ENCODE measurements at regions not wholly inside any gene's neighbourhood (a gene's known extent, or its start where the extent isn't known, plus 50 kb on each side); places are given as distances from the start of the nearest gene placed in this dataset.

GRCh38 chr13:31909864-31910551 lies 121.6 kb upstream of the FRY start (continued):
- no peak; the same call in 1 of the 2 replicates for TF ChIP-seq BHLHE40 (IDR thresholded peaks at IDR 0.05; ENCODE audit: low read depth, low read length)

- Histone ChIP-seq H3K4me1 (ENCODE audit: control insufficient read depth, insufficient read depth, low read length) (no peaks in the 10 kb centered on the region; the same call in 1 of the 2 replicates), H3K9ac (ENCODE audit: low read depth, low read length) (no peak overlapping the region), H4K5ac (ENCODE audit: low read depth, low read length) (no peak overlapping the region), H2BK120ac (ENCODE audit: low read depth, low read length) (no peak overlapping the region), H2AK9ac (replicated peaks; ENCODE audit: low read depth, low read length, poor library complexity) (no peak overlapping the region), H3K56ac (ENCODE audit: extremely low read depth, insufficient read depth, low read length) (no peak overlapping the region), H3K4me3 (ENCODE audit: insufficient read depth, low read depth, low read length) (no peak overlapping the region), H4K20me1 (ENCODE audit: insufficient read depth, low read length) (no peaks in the 10 kb centered on the region), H3K4me2 (ENCODE audit: low read depth, low read length) (no peak overlapping the region), H2AK5ac (ENCODE audit: low read depth, low read length) (peak overlapping the region; percentile 44; the same call in 1 of the 2 replicates), H3K9me3 (ENCODE audit: control insufficient read depth, insufficient read depth, low read length) (no peaks in the 10 kb centered on the region), H3K27ac (ENCODE audit: insufficient read depth, low read length) (no peak overlapping the region), H4K91ac (ENCODE audit: insufficient read depth, low read depth, low read length) (no peak overlapping the region), H3K9me1 (ENCODE audit: insufficient read depth, low read length) (no peaks in the 10 kb centered on the region), H4K8ac (ENCODE audit: low read depth in 2 of 2, low read length in 2 of 2) (no peak overlapping the region), H3K36me3 (ENCODE audit: control insufficient read depth, insufficient read depth, low read length) (no peaks in the 10 kb centered on the region), H2BK15ac (ENCODE audit: low read depth, low read length) (no peak overlapping the region), H3K79me1 (ENCODE audit: low read depth in 1 of 2, low read length in 2 of 2) (no peaks in the 10 kb centered on the region), H3K14ac (replicated peaks; ENCODE audit: low read depth, low read length) (no peak overlapping the region), H2AFZ (replicated peaks; ENCODE audit: low read length, poor library complexity) (no peak overlapping the region), H3K4ac (ENCODE audit: low read depth, low read length) (no peak overlapping the region; the same call in 1 of the 2 replicates), H3K23ac (ENCODE audit: low read depth, low read length) (no peak overlapping the region), H3K18ac (ENCODE audit: low read depth, low read length) (no peak overlapping the region), H2BK20ac (ENCODE audit: low read depth, low read length) (0 out of 2 replicates have a peak overlapping the region, but pooled peaks have one; percentile 5), H3K27me3 (ENCODE audit: control insufficient read depth, insufficient read depth, low read length) (peaks cover 8% of the 10 kb centered on the region; the same call in 1 of the 2 replicates), H2BK5ac (ENCODE audit: low read depth, low read length, poor library complexity, severe bottlenecking) (no peak overlapping the region)
- POLR2A ChIA-PET (ENCODE audit: unreplicated experiment) = no interaction called here
- no TSS peak for BruUV-seq (replicated peaks)
- in situ Hi-C loops (cut with MboI; ENCODE audit: low sequenced_read_pairs) = loop anchor here (5.0 to 10.0 kb wide), 2 partner anchors 402 to 664 kb away; no protein-coding TSS in a partner anchor
- ATAC-seq (ENCODE audit: low read depth) (no peak), DNase-seq (no peak)
- intact Hi-C loops (cut with micrococcal nuclease) = loop anchor here (1.0 to 10.0 kb wide), 7 partner anchors 108 to 672 kb away; partner anchors contain the start of gene FRY
- no CpG with 5 or more reads among the region's 2 CpGs for WGBS, 2 experiments (ENCODE audit: extremely low coverage in 2 of 2, insufficient read length in 1 of 2)
- CTCF ChIA-PET = interaction anchor here (0.6 to 1.8 kb wide), 26 partner anchors 9 to 682 kb away, joined by 3 to 27 read pairs (median 4); no protein-coding TSS in a partner anchor
- dilution Hi-C loops (cut with HindIII; ENCODE audit: low sequenced_read_pairs, unreplicated experiment) = no loop called here
- no peak for TF ChIP-seq ELK1 (IDR thresholded peaks at IDR 0.05; ENCODE audit: borderline replicate concordance, low read depth, low read length)
- no peak for TF ChIP-seq RFX5 (IDR thresholded peaks at IDR 0.05; ENCODE audit: low read depth, low read length)
- TF ChIP-seq RAD21 (IDR thresholded peaks at IDR 0.05; ENCODE audit: low read length) = no peak
- TF ChIP-seq MXI1 (IDR thresholded peaks at IDR 0.05; ENCODE audit: borderline replicate concordance, low read depth, low read length) = no peak
- no peak for TF ChIP-seq CTCF (conservative IDR thresholded peaks at IDR 0.05; ENCODE audit: low read depth, low read length)
- TF ChIP-seq RCOR1 (IDR thresholded peaks at IDR 0.05; ENCODE audit: insufficient replicate concordance, low read length) = no peak
- no peak for TF ChIP-seq CHD1 (IDR thresholded peaks at IDR 0.05; ENCODE audit: low read depth, low read length)
- TF ChIP-seq NFE2L2 (IDR thresholded peaks at IDR 0.05; ENCODE audit: low read depth, low read length) = no peak
- no peak for TF ChIP-seq FOS (IDR thresholded peaks at IDR 0.05; ENCODE audit: low read depth, low read length)
- TF ChIP-seq BHLHE40 (IDR thresholded peaks at IDR 0.05; ENCODE audit: low read depth, low read length) = no peak
- no peak for TF ChIP-seq POLR2A (IDR thresholded peaks at IDR 0.05; ENCODE audit: low read depth, low read length)
- no peak for TF ChIP-seq MAFK (IDR thresholded peaks at IDR 0.05; ENCODE audit: low read depth, low read length)
- TF ChIP-seq USF2 (IDR thresholded peaks at IDR 0.05; ENCODE audit: low read depth, low read length) = no peak
Measured at GRCh38 chr13:31910633-31911032, 120.9 kb upstream of the FRY start.
